Liver (tissue), 2 donors: ENCODE measurements at regions not wholly inside any gene's neighbourhood (a gene's known extent, or its start where the extent isn't known, plus 50 kb on each side); places are given as distances from the start of the nearest gene placed in this dataset.

Experiments used
- TF ChIP-seq, protein P1 (sequence below): IDR thresholded peaks from 2 replicates; pipeline ENCODE4 v1.6.1; 2016; ENCODE audit warnings: antibody characterized with exemption
- TF ChIP-seq, protein P2 (sequence below): fragments of 150-350 bp; IDR thresholded peaks from 2 replicates; pipeline ENCODE4 v1.5.1; 2017; ENCODE audit warnings: improper control_type of control experiment, low read depth, low read length; ENCODE audit not compliant: missing input control
- donor health status: healthy.

DNA sequence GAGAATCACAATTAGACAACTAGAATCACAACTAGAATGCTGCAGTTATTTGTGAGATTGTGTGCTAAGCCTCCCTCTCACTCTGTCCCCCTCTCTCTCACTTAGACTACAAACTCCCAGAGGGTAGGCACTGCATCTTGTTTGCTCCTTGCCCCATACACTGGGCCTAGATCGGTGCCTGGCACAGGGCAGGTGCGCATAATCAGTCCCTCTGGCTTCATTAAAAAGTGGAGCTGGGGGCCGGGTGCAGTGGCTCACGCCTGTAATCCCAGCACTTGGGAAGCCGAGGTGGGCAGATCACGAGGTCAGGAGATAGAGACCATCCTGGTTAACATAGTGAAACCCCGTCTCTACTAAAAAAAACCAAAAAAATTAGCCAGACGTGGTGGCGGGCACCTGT is 456.8 kb downstream of the MIAT start:
- TF ChIP-seq, protein P1, sequence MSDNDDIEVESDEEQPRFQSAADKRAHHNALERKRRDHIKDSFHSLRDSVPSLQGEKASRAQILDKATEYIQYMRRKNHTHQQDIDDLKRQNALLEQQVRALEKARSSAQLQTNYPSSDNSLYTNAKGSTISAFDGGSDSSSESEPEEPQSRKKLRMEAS, result no peak
- TF ChIP-seq, protein P2, sequence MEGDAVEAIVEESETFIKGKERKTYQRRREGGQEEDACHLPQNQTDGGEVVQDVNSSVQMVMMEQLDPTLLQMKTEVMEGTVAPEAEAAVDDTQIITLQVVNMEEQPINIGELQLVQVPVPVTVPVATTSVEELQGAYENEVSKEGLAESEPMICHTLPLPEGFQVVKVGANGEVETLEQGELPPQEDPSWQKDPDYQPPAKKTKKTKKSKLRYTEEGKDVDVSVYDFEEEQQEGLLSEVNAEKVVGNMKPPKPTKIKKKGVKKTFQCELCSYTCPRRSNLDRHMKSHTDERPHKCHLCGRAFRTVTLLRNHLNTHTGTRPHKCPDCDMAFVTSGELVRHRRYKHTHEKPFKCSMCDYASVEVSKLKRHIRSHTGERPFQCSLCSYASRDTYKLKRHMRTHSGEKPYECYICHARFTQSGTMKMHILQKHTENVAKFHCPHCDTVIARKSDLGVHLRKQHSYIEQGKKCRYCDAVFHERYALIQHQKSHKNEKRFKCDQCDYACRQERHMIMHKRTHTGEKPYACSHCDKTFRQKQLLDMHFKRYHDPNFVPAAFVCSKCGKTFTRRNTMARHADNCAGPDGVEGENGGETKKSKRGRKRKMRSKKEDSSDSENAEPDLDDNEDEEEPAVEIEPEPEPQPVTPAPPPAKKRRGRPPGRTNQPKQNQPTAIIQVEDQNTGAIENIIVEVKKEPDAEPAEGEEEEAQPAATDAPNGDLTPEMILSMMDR, result no peak
